ENCODE measurements at regions not wholly inside any gene's neighbourhood (a gene's known extent, or its start where the extent isn't known, plus 50 kb on each side); places are given as distances from the start of the nearest gene placed in this dataset.

GRCh38 chr6:106870824-106871717 lies 103.5 kb downstream of the CD24 start:
- TF ChIP-seq CTCF (IDR thresholded peaks at IDR 0.05) = no peak
- no peak for TF ChIP-seq TAF1 (IDR thresholded peaks at IDR 0.05; ENCODE audit: borderline replicate concordance, low read depth, low read length)
- TF ChIP-seq NRF1 (IDR thresholded peaks at IDR 0.05; ENCODE audit: low read depth, low read length) = no peak
- TF ChIP-seq FOSL2 (IDR thresholded peaks at IDR 0.05; ENCODE audit: borderline replicate concordance, low read depth) = no peak
- TF ChIP-seq RFX5 (IDR thresholded peaks at IDR 0.05; ENCODE audit: low read length) = no peak
- TF ChIP-seq RXRA (IDR thresholded peaks at IDR 0.05; ENCODE audit: borderline replicate concordance, low read depth) = no peak
- TF ChIP-seq RAD21 (IDR thresholded peaks at IDR 0.05; ENCODE audit: low read length) = no peak
- no peak for TF ChIP-seq EP300 (IDR thresholded peaks at IDR 0.05; ENCODE audit: borderline replicate concordance in 1 of 2, low read depth in 1 of 2, low read length in 1 of 2)
- no peak for TF ChIP-seq REST (IDR thresholded peaks at IDR 0.05; ENCODE audit: low read depth, low read length)
- no peak for TF ChIP-seq FOXJ3 (CRISPR knock-in tag; IDR thresholded peaks at IDR 0.05)
- TF ChIP-seq NFIC (IDR thresholded peaks at IDR 0.05; ENCODE audit: borderline replicate concordance) = no peak
- TF ChIP-seq USF2 (IDR thresholded peaks at IDR 0.05; ENCODE audit: borderline replicate concordance, low read depth, low read length) = no peak
